GM12878 (cell line): ENCODE measurements at regions not wholly inside any gene's neighbourhood (a gene's known extent, or its start where the extent isn't known, plus 50 kb on each side); places are given as distances from the start of the nearest gene placed in this dataset.

Experiments
- ATAC-seq: fragments of 200-7000 bp; cut with Tn5 transposase; 3 replicates; pipeline ENCODE4 v1.9.1; 2020; ENCODE audit warnings: mild to moderate bottlenecking, moderate library complexity
- BruUV-seq: library from RNA; stranded (reverse); fragments of 400-500 nt; replicated peaks from 2 replicates; lab custom pipeline; 2021; lab: Mats Ljungman, UMichigan
- CTCF ChIA-PET: fragments of 300-600 bp; sonication (Branson Sonifier 250); formaldehyde crosslinking; extraction: SDS; loops from one replicate; lab custom pipeline; 2021; ENCODE audit warnings: inconsistent platforms; lab: Yijun Ruan, JAX
- POLR2A ChIA-PET: fragments of 350-600 bp; formaldehyde crosslinking; extraction: SDS; loops from one replicate; lab custom pipeline; 2021; ENCODE audit warnings: inconsistent platforms; lab: Charles Lee
- RAD21 ChIA-PET: fragments of 300-600 bp; sonication (Branson Sonifier 250); formaldehyde crosslinking; loops from one replicate; lab custom pipeline; 2023; ENCODE audit warnings: antibody characterized with exemption; ENCODE audit not compliant: unreplicated experiment; lab: Charles Lee
- SMC1A ChIA-PET: fragments of 300-600 bp; sonication (Branson Sonifier 250); formaldehyde crosslinking; loops from one replicate; lab custom pipeline; 2023; ENCODE audit not compliant: unreplicated experiment, uncharacterized antibody; lab: Charles Lee
- DNase-seq: peaks from one replicate; pipeline ENCODE4 v3.0.0-alpha.2; 2011; ENCODE audit warnings: low read depth, low spot score
- FAIRE-seq: peaks from 3 replicates; lab custom pipeline; 2011; peaks lifted over from hg19 to GRCh38; lab: Jason Lieb, UNC
- H2AFZ ChIP-seq: 2 replicates; pipeline ENCODE4 v1.6.0; 2011; ENCODE audit warnings: low read depth, low read length, control low read depth; ENCODE audit not compliant: control insufficient read depth
- H3K27ac ChIP-seq: 2 replicates; pipeline ENCODE4 v1.5.1; 2011; ENCODE audit warnings: control low read depth; ENCODE audit not compliant: control insufficient read depth, insufficient read depth
- H3K27me3 ChIP-seq, 2 experiments: replicated peaks in 1 of 2; 2 replicates each; pipeline versions ENCODE4 v1.6.0 to v1.6.1; 2011; ENCODE audit warnings: low read length in 1 of 2; ENCODE audit not compliant: control insufficient read depth in 2 of 2, insufficient read depth in 2 of 2
- H3K36me3 ChIP-seq, 2 experiments: 2 replicates each; pipeline ENCODE4 v1.5.1; 2011; ENCODE audit warnings: low read length in 1 of 2; ENCODE audit not compliant: control insufficient read depth in 2 of 2, insufficient read depth in 2 of 2
- H3K4me1 ChIP-seq: 2 replicates; pipeline ENCODE4 v1.6.1; 2011; ENCODE audit warnings: mild to moderate bottlenecking, low read length, moderate library complexity, mixed read lengths; ENCODE audit not compliant: control insufficient read depth, insufficient read depth
- H3K4me2 ChIP-seq: 2 replicates; pipeline ENCODE4 v1.6.0; 2011; ENCODE audit warnings: control low read depth; ENCODE audit not compliant: control insufficient read depth, insufficient read depth
- H3K4me3 ChIP-seq: fragments of 200-600 bp; sonication (generic); 2 replicates; pipeline ENCODE4 v1.5.1; 2016
- H3K79me2 ChIP-seq: 2 replicates; pipeline ENCODE4 v1.6.0; 2011; ENCODE audit warnings: low read length; ENCODE audit not compliant: control insufficient read depth, insufficient read depth
- H3K9ac ChIP-seq: 2 replicates; pipeline ENCODE4 v1.8.0; 2011; ENCODE audit warnings: low read length, control low read depth, mixed read lengths; ENCODE audit not compliant: control insufficient read depth, insufficient read depth
- H3K9me3 ChIP-seq: replicated peaks from 3 replicates; pipeline ENCODE4 v1.5.1; 2011; ENCODE audit warnings: mild to moderate bottlenecking, low read length; ENCODE audit not compliant: control insufficient read depth, insufficient read depth
- H4K20me1 ChIP-seq: 2 replicates; pipeline ENCODE4 v1.6.0; 2011; ENCODE audit not compliant: control insufficient read depth, insufficient read depth
- CHD1 ChIP-seq: IDR thresholded peaks from 2 replicates; pipeline ENCODE4 v1.6.1; 2012; ENCODE audit warnings: low read depth, low read length, improper control_type of control experiment
- IKZF1 ChIP-seq: fragments of 450-650 bp; conservative IDR thresholded peaks from 2 replicates; pipeline ENCODE4 v1.6.1; 2017; ENCODE audit warnings: antibody characterized with exemption, mild to moderate bottlenecking
- IRF3 ChIP-seq: fragments of 450-650 bp; IDR thresholded peaks from 2 replicates; pipeline ENCODE4 v1.6.1; 2014; ENCODE audit warnings: mild to moderate bottlenecking
- LARP7 ChIP-seq: fragments of 450-650 bp; IDR thresholded peaks from 2 replicates; pipeline ENCODE4 v1.6.1; 2017; ENCODE audit warnings: mild to moderate bottlenecking
- MYB ChIP-seq: fragments of 150-350 bp; IDR thresholded peaks from 2 replicates; pipeline ENCODE4 v1.6.1; 2014; ENCODE audit warnings: mild to moderate bottlenecking, low read depth, low read length, borderline replicate concordance
- NR2C1 ChIP-seq: fragments of 450-650 bp; IDR thresholded peaks from 2 replicates; pipeline ENCODE4 v1.6.1; 2017; ENCODE audit warnings: antibody characterized with exemption, mild to moderate bottlenecking, moderate library complexity
- NR2F1 ChIP-seq: fragments of 450-650 bp; conservative IDR thresholded peaks from 2 replicates; pipeline ENCODE4 v1.6.1; 2017; ENCODE audit warnings: mild to moderate bottlenecking
- USF1 ChIP-seq: IDR thresholded peaks from 2 replicates; pipeline ENCODE4 v1.6.1; 2011; ENCODE audit warnings: borderline replicate concordance, low read depth, mild to moderate bottlenecking, moderate library complexity, mixed read lengths, low read length; ENCODE audit not compliant: insufficient read depth; ENCODE audit errors: extremely low read length
- USF2 ChIP-seq: IDR thresholded peaks from 2 replicates; pipeline ENCODE4 v1.6.1; 2011; ENCODE audit warnings: low read depth, low read length, improper control_type of control experiment, borderline replicate concordance
- ZNF24 ChIP-seq: fragments of 450-650 bp; IDR thresholded peaks from 2 replicates; pipeline ENCODE4 v1.6.1; 2017; ENCODE audit warnings: antibody characterized with exemption, mild to moderate bottlenecking
- WGBS: methylation state at CpG from one replicate; pipeline ENCODE4 v1.1.6; 2016; ENCODE audit warnings: low lambda C conversion rate; ENCODE audit not compliant: insufficient replicate concordance, insufficient coverage; ENCODE audit errors: missing lambda C conversion rate; 5-methylcytosine and 5-hydroxymethylcytosine counted together
- in situ Hi-C: fragments of 300-500 bp; cut with MboI; formaldehyde crosslinking; loops from 9 replicates; pipeline ENCODE4 v1.14.3; 2018; ENCODE audit warnings: mixed read lengths
- intact Hi-C: fragments of 100-400 bp; cut with micrococcal nuclease; formaldehyde crosslinking; loops from one replicate; pipeline ENCODE4 v1.14.2; 2022; ENCODE audit not compliant: unreplicated experiment

- TF ChIP-seq USF2: no peak
Observed at GRCh38 chr5:123811831-123812230, 299.9 kb downstream of the CSNK1G3 start (continued).

GRCh38 chr5:123810746-123811340, 298.9 kb downstream of the CSNK1G3 start:
- no peak for FAIRE-seq
- Histone ChIP-seq H3K79me2 (no peaks in the 10 kb centered on the region), H3K36me3 (no peaks in the 10 kb centered on the region), H4K20me1 (no peaks in the 10 kb centered on the region), H3K4me3 (no peak overlapping the region), H3K4me1 (no peaks in the 10 kb centered on the region), H3K4me2 (no peak overlapping the region), H2AFZ (no peak overlapping the region), H3K9ac (no peak overlapping the region)
- SMC1A ChIA-PET: interaction anchor here (1.0 to 1.3 kb wide), 3 partner anchors 13 to 226 kb away, joined by 3 to 4 read pairs (median 3); no protein-coding TSS in a partner anchor
- DNase-seq: no peak
- POLR2A ChIA-PET: interaction anchor here (0.6 to 0.7 kb wide), 3 partner anchors 221 to 391 kb away, joined by 4 to 6 read pairs (median 4); no protein-coding TSS in a partner anchor
- BruUV-seq: no TSS peak
- RAD21 ChIA-PET: no interaction called here
- intact Hi-C loops: no loop called here
- WGBS: 43% methylated on average over 8 of the region's 8 CpGs
- no peak for ATAC-seq
- TF ChIP-seq CHD1: no peak
- no peak for TF ChIP-seq NR2F1
- TF ChIP-seq USF1: no peak
- no peak for TF ChIP-seq NR2C1
- TF ChIP-seq ZNF24: no peak
- TF ChIP-seq LARP7: no peak
- no peak for TF ChIP-seq IKZF1
- TF ChIP-seq IRF3: no peak
- no peak for TF ChIP-seq MYB
- TF ChIP-seq, all 136 proteins: peak for 0
- Histone ChIP-seq H3K27me3 (no peaks in the 10 kb centered on the region), H3K27ac (no peak overlapping the region), H3K9me3 (no peaks in the 10 kb centered on the region)
- CTCF ChIA-PET: interaction anchor here (0.5 kb wide), 1 partner anchor 899 kb away, joined by 5 read pairs; no protein-coding TSS in a partner anchor
- in situ Hi-C loops: no loop called here
